GM21723 (cell line): ENCODE measurements at regions not wholly inside any gene's neighbourhood (a gene's known extent, or its start where the extent isn't known, plus 50 kb on each side); places are given as distances from the start of the nearest gene placed in this dataset.
A peak's percentile ranks its signal among the peaks of the same experiment; 100 is the strongest.

Source experiments
- ATAC-seq: cut with Tn5 transposase; IDR thresholded peaks from one replicate; pipeline ENCODE4 v1.9.1; 2021; ENCODE audit warnings: mild to moderate bottlenecking, moderate library complexity; ENCODE audit not compliant: unreplicated experiment

GRCh38 chr3:102141096-102141927 lies 292.0 kb downstream of the NFKBIZ start:
- no peak for ATAC-seq

- ATAC-seq, result no peak
These were observed 292.6 kb downstream of the NFKBIZ start for GRCh38 chr3:102141928-102142239.

DNA sequence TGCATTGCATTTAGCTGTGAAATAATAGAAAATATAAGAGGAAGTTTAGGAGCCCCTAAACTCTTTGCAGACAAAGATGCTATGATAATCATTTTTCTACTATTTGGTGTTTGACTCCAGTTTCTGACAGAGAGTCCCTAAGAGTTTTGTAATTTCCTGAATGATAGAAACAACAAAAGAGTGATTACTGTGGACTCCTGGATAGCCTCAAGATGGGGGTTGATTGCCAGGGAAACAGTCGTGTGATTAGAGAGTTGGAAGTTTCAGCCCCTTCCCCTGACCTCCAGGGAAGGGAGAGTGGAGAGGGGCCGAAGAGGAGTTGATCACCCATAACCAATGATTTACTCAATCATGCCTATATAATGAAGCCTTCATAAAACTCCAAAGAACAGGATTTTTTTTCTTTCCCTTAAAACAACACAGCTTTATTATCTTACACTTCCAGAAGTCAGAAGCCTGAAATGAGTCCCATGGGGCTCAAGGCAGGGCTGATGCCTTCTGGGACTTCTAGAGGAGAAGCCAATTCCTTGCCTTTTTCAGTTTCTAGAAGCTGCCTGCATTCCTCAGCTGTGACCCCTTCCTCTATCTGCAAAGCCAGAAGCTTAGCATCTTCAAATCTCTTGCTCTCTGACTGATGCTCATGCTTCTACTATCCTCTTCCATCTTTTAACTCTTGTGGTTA lies 292.3 kb upstream of the ZPLD1 start:
- ATAC-seq, result no peak

DNA sequence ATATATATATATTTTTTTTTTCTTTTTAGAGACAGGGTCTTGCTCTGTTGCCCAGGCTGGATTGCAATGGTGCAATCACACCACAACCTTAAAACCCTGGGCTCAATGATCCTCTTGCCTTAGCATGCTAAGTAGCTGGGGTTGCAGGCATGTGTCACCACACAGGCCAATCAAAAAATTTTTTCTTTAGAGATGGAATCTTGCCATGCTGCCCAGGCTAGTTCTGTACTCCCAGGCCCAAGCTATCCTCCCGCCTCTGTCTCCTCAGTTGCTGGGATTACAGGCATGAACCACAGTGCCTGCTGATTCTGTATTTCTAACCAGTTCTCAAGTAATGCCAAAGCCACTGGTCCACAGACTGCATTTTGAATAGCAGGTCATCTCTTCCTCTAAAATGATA lies 291.3 kb upstream of the ZPLD1 start:
- ATAC-seq, result no peak

DNA sequence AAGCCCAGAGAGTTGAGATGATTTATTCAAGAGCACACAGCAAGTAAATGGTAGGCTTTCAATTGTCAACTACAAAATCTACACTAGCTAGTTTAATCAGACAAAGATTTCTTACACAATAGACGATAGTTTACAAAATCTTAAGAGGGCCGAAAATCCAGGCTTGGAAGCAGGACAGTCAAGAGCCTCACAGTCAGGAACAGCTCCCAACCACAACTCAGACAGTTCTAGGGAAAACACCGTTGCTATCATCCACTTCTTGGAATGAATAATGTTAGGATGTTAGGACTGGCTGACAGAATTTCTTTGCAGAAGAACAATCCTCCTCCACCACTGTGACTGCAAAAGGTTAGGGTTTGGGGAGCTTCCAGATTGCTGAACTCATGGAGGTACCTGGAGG lies 290.8 kb upstream of the ZPLD1 start:
- ATAC-seq, result no peak

DNA sequence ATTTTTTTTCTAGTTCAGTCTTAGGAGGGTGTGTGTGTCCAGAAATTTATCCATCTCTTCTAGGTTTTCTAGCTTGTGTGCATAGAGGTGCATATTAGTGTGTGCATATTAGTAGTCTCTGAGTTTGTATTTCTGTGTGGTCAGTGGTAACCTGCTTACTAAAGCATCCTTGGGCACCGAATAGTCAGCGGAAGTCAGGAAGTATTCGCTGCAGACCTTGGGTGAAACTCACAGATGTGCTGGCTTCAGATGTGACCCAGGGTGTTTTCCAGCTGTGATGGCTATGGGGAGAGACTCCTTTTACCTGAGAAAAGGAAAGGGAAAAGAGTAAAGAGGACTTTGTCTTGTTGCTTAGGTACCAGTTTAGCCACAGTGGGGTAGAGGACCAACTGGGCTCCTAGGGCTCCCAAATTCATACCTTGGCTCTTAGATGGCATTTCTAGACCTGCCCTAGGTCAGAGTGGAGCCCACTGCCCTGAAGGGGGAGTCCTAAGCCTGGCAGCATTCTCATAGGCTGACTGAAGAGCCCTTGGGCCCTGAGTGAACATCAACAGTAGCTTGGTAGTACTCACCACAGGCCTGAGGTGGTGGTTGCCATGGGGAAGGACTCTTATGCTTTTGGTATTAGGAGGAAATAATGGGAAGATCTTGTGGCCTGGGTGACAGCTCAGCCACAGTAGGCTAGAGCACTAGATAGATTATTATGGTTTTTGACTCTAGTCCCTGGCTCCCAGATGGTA lies 286.0 kb upstream of the ZPLD1 start:
- ATAC-seq, result no peak

- no peak for ATAC-seq
These were observed 282.9 kb upstream of the ZPLD1 start for GRCh38 chr3:102151935-102152334.

DNA sequence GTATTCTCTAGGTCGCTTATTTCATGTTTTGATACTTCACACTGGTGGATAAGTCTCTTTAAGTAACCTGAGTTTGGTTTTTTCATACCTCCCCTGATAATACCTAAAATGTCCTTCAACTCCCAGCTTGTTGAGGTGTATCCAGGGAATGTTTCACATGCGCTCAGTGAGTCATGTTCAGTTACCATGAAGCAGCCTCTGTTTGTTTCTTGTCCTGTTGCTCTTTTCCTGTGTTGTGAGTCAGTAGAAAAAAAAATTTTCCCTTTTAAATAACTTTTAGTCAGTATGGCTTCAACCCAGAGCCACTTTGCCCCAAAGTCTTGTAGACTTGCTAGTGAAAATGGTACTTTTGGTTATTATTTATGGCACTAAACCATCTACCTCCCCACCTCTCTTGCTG lies 278.4 kb upstream of the ZPLD1 start:
- no peak for ATAC-seq

DNA sequence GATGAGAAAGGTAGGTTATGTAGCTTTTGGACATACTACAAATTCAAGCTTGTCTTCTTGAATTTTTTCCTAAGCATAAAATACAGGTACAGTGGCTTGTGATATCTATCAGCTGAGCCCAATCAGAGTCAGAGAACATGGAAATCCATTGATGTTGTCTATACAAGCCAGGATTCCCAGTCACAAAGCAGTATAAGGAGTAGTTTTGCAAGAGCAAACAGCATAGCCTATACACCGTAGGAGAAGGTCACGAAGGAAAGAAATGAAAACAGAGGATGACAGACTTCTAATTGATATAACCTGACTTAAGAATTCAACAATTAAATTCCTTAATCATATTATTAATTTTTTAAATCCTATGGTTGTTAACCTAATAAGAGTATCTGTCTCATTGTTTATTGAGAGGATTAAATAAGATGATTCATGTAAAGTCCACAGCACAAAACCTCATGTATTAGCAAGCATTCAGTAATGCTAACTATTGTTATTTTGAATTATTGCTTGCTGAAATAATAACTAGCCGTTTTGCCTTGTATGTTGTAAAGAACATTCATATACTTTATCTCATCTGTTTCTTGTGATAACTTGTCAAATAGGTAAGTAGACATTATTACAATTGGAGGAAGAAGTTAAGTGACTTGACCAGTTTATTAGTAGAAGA lies 276.6 kb upstream of the ZPLD1 start:
- ATAC-seq, result no peak

DNA sequence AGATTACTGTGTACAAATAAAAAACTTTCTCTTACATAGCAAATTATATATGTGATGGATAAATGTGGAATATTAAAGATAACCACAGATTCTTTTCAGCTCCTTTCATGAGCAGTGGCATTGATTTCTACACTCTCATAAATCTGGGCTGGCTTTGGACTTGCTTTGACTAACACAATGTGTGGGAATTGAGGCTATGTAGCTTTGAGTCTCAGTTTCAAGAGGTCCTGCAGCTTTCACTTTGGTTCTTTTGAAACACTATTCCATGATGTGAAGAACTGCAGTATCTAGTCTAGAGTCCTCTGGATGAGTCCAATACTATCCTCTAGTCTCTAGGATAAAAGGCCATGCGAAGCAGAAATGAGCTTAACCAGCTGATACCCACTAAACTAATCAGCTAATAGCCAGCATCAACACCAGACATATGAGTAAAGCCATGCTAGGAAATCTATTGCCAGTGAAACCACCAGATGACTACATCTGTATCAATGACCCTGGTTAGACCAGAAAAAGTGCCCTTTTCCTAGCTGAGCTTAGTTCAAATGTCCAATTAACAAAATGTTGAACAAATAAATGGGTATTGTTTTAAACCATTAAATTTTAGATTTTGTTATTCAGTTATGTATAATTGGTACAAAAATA lies 274.9 kb upstream of the ZPLD1 start:
- peak; percentile 56 for ATAC-seq

DNA sequence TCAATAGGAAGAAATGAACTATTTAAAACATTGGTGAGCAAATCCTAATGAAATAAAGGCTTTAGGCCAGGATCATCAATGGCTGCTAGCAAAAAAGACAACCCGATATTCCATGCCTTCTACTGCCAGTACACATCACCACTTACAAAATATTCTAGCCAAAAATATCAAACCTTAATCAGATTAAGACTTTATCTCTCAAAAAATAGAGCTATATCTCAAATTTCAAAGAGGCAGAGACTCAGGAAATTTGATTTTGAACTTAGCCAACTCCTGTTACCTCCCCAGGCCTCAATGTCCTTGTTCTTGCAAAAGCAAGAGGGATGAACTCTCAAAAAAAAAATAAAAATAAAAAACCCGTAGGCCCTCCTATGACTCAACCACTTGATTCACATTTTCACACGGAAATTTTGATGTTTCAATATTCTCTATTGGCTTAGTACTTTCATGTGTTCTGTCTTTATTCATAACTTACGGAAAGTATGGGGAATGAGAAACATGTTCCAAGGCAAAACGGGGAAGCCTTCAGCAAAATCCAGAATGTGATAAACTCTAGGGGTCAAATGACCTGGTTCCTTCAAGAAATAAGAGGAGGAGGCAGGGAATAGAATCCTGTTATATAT lies 273.3 kb upstream of the ZPLD1 start:
- ATAC-seq, result no peak

- no peak for ATAC-seq
These were observed 272.6 kb upstream of the ZPLD1 start for GRCh38 chr3:102162251-102162650.

GRCh38 chr3:102163039-102163817 lies 271.6 kb upstream of the ZPLD1 start:
- ATAC-seq, result no peak

DNA sequence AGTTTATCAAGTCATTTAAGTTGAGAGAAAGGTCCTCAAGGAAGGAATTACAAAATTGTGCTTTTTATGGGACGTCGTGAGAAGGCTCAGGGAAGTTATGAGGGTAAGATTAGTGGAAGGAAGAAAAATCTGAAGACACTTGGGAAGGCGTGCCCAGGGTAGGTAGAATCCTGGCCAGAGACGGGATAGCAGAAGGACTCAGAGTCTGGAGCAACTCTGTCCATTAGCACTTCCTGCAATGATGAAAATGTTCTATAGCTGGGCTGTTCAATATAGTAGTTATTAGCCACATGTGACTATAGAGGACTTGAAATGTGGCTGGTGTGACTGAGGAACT lies 271.0 kb upstream of the ZPLD1 start:
- ATAC-seq, result no peak

DNA sequence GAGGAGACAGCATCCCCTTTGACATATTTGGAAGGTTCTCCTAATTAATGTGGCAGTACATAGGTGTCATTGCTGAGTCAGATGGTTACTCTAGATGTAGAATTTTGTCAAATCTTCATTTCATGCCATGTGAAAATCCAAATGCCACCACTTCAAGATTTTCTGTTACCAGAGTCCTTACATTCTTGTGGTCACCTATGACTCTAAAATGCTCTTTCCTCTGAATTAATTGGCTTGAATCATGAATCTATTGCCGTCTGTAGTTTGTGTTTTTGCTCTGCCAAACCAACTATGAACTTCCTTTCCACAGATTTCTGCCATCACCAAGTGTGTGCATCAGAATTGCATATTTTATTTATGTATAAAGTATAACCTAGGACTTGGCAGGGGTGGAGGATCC lies 269.4 kb upstream of the ZPLD1 start:
- ATAC-seq, result no peak

- no peak for ATAC-seq
These were observed 264.8 kb upstream of the ZPLD1 start for GRCh38 chr3:102169915-102170479.

DNA sequence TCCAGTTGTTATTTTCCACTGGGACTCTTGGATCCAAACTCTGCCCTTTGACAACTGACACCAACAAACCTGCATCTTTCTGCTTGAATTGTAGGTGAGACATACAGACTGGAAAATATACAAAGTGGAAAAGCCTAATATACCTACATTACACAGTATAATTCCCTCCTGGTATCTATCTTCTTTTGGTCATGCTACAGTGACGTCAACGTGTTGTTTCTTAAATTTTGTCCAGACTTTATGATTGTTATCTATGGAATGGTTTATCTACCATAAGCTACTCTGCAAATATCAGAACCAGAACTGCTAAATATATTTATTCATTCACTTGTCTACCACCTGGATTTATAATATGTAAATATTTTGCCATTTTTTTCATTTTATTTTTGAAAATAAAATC lies 264.3 kb upstream of the ZPLD1 start:
- no peak for ATAC-seq

DNA sequence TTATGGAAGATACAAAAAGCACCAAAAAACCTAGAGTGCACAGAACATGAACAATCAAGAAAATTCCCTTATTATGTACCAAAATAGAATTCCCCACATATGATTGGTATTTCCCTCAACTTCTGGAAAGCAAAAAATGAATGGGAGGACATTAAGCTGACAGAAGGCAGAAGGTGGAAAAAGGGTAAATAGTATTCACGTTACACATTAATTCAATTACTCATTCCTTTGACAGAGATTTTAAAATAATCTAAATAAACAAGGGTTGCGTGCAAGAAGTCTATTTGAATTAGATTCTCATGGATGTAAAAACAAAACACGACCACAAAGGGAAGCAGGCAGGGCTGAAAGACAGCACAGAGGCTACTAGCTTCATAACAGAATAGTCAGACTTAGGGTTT lies 260.5 kb upstream of the ZPLD1 start:
- no peak for ATAC-seq

- no peak for ATAC-seq
These were observed 259.9 kb upstream of the ZPLD1 start for GRCh38 chr3:102174832-102175374.
